Cardiac muscle cell (in vitro differentiated cells and primary cell): ENCODE measurements at regions not wholly inside any gene's neighbourhood (a gene's known extent, or its start where the extent isn't known, plus 50 kb on each side); places are given as distances from the start of the nearest gene placed in this dataset.

Source experiments
- DNase-seq, 2 donors: peaks; one replicate each; pipeline versions ENCODE4 v3.0.0 to v3.0.0-alpha.2; 2010 to 2017; ENCODE audit warnings: low read depth in 1 of 2, low spot score in 1 of 2
- H3K27ac ChIP-seq: fragments of 200-600 bp; sonication (generic); 2 replicates; pipeline ENCODE4 v1.5.1; 2016
- H3K27me3 ChIP-seq: fragments of 200-600 bp; sonication (generic); 2 replicates; pipeline ENCODE4 v1.6.0; 2016; ENCODE audit warnings: control low read depth
- H3K36me3 ChIP-seq: fragments of 200-600 bp; sonication (generic); 2 replicates; pipeline ENCODE4 v1.5.1; 2016; ENCODE audit warnings: control low read depth
- H3K4me1 ChIP-seq: fragments of 200-600 bp; sonication (generic); 2 replicates; pipeline ENCODE4 v1.8.1; 2017; ENCODE audit warnings: low read depth, mild to moderate bottlenecking, mixed run types
- H3K4me3 ChIP-seq: fragments of 200-600 bp; sonication (generic); 2 replicates; pipeline ENCODE4 v1.5.1; 2016; ENCODE audit warnings: mild to moderate bottlenecking
- H3K9me3 ChIP-seq: fragments of 200-600 bp; sonication (generic); 2 replicates; pipeline ENCODE4 v1.5.1; 2017; ENCODE audit warnings: low read depth, mild to moderate bottlenecking, control low read depth
- CTCF ChIP-seq: IDR thresholded peaks from 2 replicates; pipeline ENCODE4 v1.5.1; 2012; ENCODE audit warnings: low read depth, mild to moderate bottlenecking, low read length

GRCh38 chr3:157794771-157795170, 291.6 kb upstream of the VEPH1 start:
- H3K4me1 ChIP-seq: no peaks in the 10 kb centered on the region
- H3K27ac ChIP-seq: no peak overlapping the region
- no peak overlapping the region for H3K4me3 ChIP-seq
- no peak for TF ChIP-seq CTCF
- no peaks in the 10 kb centered on the region for H3K9me3 ChIP-seq
- H3K36me3 ChIP-seq: no peaks in the 10 kb centered on the region
- DNase-seq: peak in 1 of 2 donors; percentile 48
- H3K27me3 ChIP-seq: no peaks in the 10 kb centered on the region

DNA sequence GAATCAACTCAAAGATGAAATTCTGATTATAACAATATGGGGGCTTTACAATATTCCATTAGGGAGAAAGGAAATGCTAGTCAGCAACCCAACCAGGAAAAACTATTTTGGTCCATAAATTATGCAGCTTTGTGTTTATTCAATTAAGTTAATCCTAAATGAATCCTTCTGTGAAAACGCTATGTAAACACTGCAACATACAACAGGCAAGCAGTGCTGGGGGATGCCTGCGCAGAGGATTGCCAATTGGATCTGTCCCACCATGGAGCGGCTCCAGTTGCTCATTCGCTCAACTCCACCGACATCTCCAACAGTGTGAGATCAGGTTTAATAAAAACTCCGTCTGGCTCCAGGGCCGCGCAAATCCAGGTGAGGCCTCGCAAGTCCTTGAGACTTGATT, 290.5 kb upstream of the VEPH1 start:
- Histone ChIP-seq H3K27ac (no peak overlapping the region), H3K9me3 (no peaks in the 10 kb centered on the region), H3K36me3 (no peaks in the 10 kb centered on the region), H3K4me3 (no peak overlapping the region), H3K4me1 (no peaks in the 10 kb centered on the region), H3K27me3 (no peaks in the 10 kb centered on the region)
- DNase-seq: no peak
- TF ChIP-seq CTCF: no peak

DNA sequence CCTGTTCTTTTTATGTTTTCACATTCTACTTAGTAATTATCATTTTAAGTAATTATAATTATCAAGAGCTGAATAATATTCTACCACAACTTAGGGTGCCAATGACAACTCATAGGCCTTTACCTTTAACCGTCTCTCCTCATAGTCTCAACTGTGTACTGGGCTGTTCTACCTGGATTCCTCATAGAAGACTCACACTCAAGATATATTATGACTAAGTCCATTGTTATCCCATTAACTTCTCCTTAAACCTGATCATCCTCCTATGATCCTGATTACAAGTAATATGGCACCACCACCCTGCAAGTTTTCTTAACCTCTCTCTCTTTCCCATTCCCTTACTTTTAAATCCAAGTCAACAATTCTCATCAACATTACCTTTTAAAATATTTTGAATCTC, 285.9 kb upstream of the VEPH1 start:
- DNase-seq: no peak

GRCh38 chr3:157786618-157787017, 283.4 kb upstream of the VEPH1 start:
- peak in 1 of 2 donors; percentile 11 for DNase-seq
- no peak overlapping the region for H3K4me3 ChIP-seq
- TF ChIP-seq CTCF: no peak
- H3K36me3 ChIP-seq: no peaks in the 10 kb centered on the region
- no peak overlapping the region for H3K27ac ChIP-seq
- no peaks in the 10 kb centered on the region for H3K27me3 ChIP-seq
- H3K9me3 ChIP-seq: no peaks in the 10 kb centered on the region
- peaks cover 8% of the 10 kb centered on the region for H3K4me1 ChIP-seq

More for the DNA sequence above, 285.9 kb upstream of the VEPH1 start:
- Histone ChIP-seq H3K27me3 (no peaks in the 10 kb centered on the region), H3K27ac (no peak overlapping the region), H3K9me3 (no peaks in the 10 kb centered on the region), H3K4me3 (no peak overlapping the region), H3K36me3 (no peaks in the 10 kb centered on the region), H3K4me1 (peaks cover 8% of the 10 kb centered on the region)
- no peak for TF ChIP-seq CTCF

GRCh38 chr3:157786211-157786610, 283.0 kb upstream of the VEPH1 start:
- Histone ChIP-seq H3K4me1 (peaks cover 8% of the 10 kb centered on the region), H3K36me3 (no peaks in the 10 kb centered on the region), H3K9me3 (no peaks in the 10 kb centered on the region), H3K4me3 (no peak overlapping the region), H3K27ac (no peak overlapping the region), H3K27me3 (no peaks in the 10 kb centered on the region)
- TF ChIP-seq CTCF: no peak
- peak in 1 of 2 donors; percentile 79 for DNase-seq
